HEK293T (cell line): ENCODE measurements at regions not wholly inside any gene's neighbourhood (a gene's known extent, or its start where the extent isn't known, plus 50 kb on each side); places are given as distances from the start of the nearest gene placed in this dataset.
A peak's percentile ranks its signal among the peaks of the same experiment; 100 is the strongest.

ENCODE experiments used
- ARNT ChIP-seq: fragments of 450-650 bp; IDR thresholded peaks from 2 replicates; pipeline ENCODE4 v1.6.1; 2017; ENCODE audit warnings: mild to moderate bottlenecking
- ELF4 ChIP-seq: fragments of 450-650 bp; IDR thresholded peaks from 2 replicates; pipeline ENCODE4 v1.6.1; 2017; ENCODE audit warnings: antibody characterized with exemption
- FOXA1 ChIP-seq: fragments of 450-650 bp; IDR thresholded peaks from 2 replicates; pipeline ENCODE4 v1.6.1; 2016; ENCODE audit warnings: mild to moderate bottlenecking
- FOXK2 ChIP-seq: fragments of 450-650 bp; IDR thresholded peaks from 2 replicates; pipeline ENCODE4 v1.6.1; 2016; ENCODE audit warnings: mild to moderate bottlenecking
- FOXM1 ChIP-seq: fragments of 450-650 bp; IDR thresholded peaks from 2 replicates; pipeline ENCODE4 v1.6.1; 2017; ENCODE audit warnings: mild to moderate bottlenecking, borderline replicate concordance
- HDGF ChIP-seq: fragments of 450-650 bp; IDR thresholded peaks from 2 replicates; pipeline ENCODE4 v1.6.1; 2017; ENCODE audit warnings: antibody characterized with exemption, borderline replicate concordance
- L3MBTL2 ChIP-seq: fragments of 450-650 bp; conservative IDR thresholded peaks from 2 replicates; pipeline ENCODE4 v1.6.1; 2016; ENCODE audit warnings: mild to moderate bottlenecking
- LEF1 ChIP-seq: fragments of 450-650 bp; IDR thresholded peaks from 2 replicates; pipeline ENCODE4 v1.6.1; 2017; ENCODE audit warnings: mild to moderate bottlenecking, borderline replicate concordance
- SP1 ChIP-seq: fragments of 450-650 bp; IDR thresholded peaks from 2 replicates; pipeline ENCODE4 v1.6.1; 2017
- SUZ12 ChIP-seq: fragments of 450-650 bp; IDR thresholded peaks from 2 replicates; pipeline ENCODE4 v1.6.1; 2016; ENCODE audit warnings: mild to moderate bottlenecking
- TF ChIP-seq, protein P1 (sequence below): fragments of 450-650 bp; IDR thresholded peaks from 2 replicates; pipeline ENCODE4 v1.6.1; 2016

DNA sequence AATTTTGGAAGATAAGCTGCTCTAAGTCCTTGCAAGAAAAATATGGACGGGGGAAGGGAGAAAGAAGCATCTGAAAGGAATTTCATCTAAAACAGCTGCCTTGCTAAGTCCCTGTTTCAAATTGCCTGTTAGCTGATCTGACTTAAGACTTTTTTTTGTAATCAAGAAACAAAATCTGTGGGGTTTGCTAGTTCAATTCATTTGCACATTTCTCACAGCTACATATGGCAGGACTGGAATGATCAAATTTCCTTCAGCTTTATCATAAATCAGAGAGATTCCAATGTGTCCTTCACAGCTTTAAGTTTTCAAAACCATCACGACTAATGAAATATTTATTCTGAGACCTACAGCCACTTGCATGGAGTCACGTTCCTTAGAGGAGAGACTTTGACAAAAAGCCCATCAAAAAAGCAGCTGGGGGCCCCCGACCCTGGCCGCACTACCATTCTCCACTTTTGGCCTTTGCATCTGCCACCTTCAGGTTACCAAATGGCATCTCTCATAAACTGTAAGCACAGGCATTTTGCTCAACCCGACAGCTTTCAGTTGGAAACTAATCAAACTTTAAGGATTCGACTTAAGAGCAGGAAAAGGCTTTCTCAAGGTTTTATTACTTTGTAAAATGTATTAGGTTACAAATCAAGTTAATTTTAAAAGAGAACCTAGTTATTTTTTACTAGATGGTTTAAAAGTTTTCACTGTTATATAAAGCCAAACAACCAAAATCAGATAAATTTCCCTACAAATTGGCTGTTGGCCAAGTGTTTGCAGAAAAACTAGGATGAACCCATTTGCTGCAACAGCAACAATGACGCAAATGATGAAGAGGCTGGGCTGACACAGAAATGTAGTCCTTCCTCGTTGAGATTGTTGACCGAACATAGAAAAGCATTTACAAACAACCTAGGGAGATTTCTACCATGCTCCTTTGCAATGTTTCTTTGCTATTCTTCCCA, 100.4 kb upstream of the RND3 start:
- no peak for TF ChIP-seq ARNT
- TF ChIP-seq, protein P1, sequence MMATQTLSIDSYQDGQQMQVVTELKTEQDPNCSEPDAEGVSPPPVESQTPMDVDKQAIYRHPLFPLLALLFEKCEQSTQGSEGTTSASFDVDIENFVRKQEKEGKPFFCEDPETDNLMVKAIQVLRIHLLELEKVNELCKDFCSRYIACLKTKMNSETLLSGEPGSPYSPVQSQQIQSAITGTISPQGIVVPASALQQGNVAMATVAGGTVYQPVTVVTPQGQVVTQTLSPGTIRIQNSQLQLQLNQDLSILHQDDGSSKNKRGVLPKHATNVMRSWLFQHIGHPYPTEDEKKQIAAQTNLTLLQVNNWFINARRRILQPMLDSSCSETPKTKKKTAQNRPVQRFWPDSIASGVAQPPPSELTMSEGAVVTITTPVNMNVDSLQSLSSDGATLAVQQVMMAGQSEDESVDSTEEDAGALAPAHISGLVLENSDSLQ: peak; percentile 81
- no peak for TF ChIP-seq SP1
- no peak for TF ChIP-seq SUZ12
- TF ChIP-seq FOXA1: no peak
- TF ChIP-seq FOXK2: no peak
- no peak for TF ChIP-seq FOXM1
- no peak for TF ChIP-seq ELF4
- TF ChIP-seq LEF1: no peak
- no peak for TF ChIP-seq HDGF
- TF ChIP-seq L3MBTL2: no peak
